ENCODE measurements at regions not wholly inside any gene's neighbourhood (a gene's known extent, or its start where the extent isn't known, plus 50 kb on each side); places are given as distances from the start of the nearest gene placed in this dataset.

- no peak overlapping the region for H3K4me3 Mint-ChIP-seq (ENCODE audit: unreplicated experiment)
- no peak overlapping the region for H3K27ac Mint-ChIP-seq (ENCODE audit: unreplicated experiment)
- no peaks in the 10 kb centered on the region for H3K36me3 Mint-ChIP-seq (ENCODE audit: unreplicated experiment)
- H3K27me3 Mint-ChIP-seq (ENCODE audit: unreplicated experiment): no peaks in the 10 kb centered on the region
- no peak for TF ChIP-seq CTCF (IDR thresholded peaks at IDR 0.05; ENCODE audit: partially characterized antibody, unreplicated experiment)
- DNase-seq: no peak
- H3K9me3 Mint-ChIP-seq (ENCODE audit: unreplicated experiment): no peaks in the 10 kb centered on the region
- peaks cover 11% of the 10 kb centered on the region for H3K4me1 Mint-ChIP-seq (ENCODE audit: low read depth, unreplicated experiment)
These were observed 52.3 kb upstream of the FAT4 start for GRCh38 chr4:125262502-125262901.

GRCh38 chr4:125262079-125262478 lies 52.7 kb upstream of the FAT4 start:
- Mint-ChIP-seq H3K27me3 (ENCODE audit: unreplicated experiment) (no peaks in the 10 kb centered on the region), H3K9me3 (ENCODE audit: unreplicated experiment) (no peaks in the 10 kb centered on the region), H3K4me1 (ENCODE audit: low read depth, unreplicated experiment) (peaks cover 7% of the 10 kb centered on the region), H3K4me3 (ENCODE audit: unreplicated experiment) (no peak overlapping the region), H3K36me3 (ENCODE audit: unreplicated experiment) (no peaks in the 10 kb centered on the region), H3K27ac (ENCODE audit: unreplicated experiment) (no peak overlapping the region)
- TF ChIP-seq CTCF (IDR thresholded peaks at IDR 0.05; ENCODE audit: partially characterized antibody, unreplicated experiment): no peak
- no peak for DNase-seq

- no peak for DNase-seq
- Mint-ChIP-seq H3K27ac (ENCODE audit: unreplicated experiment) (no peak overlapping the region), H3K36me3 (ENCODE audit: unreplicated experiment) (no peaks in the 10 kb centered on the region), H3K27me3 (ENCODE audit: unreplicated experiment) (no peaks in the 10 kb centered on the region), H3K4me1 (ENCODE audit: low read depth, unreplicated experiment) (peaks cover 15% of the 10 kb centered on the region), H3K4me3 (ENCODE audit: unreplicated experiment) (no peak overlapping the region), H3K9me3 (ENCODE audit: unreplicated experiment) (no peaks in the 10 kb centered on the region)
- TF ChIP-seq CTCF (IDR thresholded peaks at IDR 0.05; ENCODE audit: partially characterized antibody, unreplicated experiment): no peak
These were observed 60.6 kb upstream of the FAT4 start for GRCh38 chr4:125254106-125254505.

- DNase-seq: no peak
- Mint-ChIP-seq H3K4me3 (ENCODE audit: unreplicated experiment) (no peak overlapping the region), H3K4me1 (ENCODE audit: low read depth, unreplicated experiment) (peaks cover 11% of the 10 kb centered on the region), H3K27me3 (ENCODE audit: unreplicated experiment) (peaks cover 2% of the 10 kb centered on the region), H3K36me3 (ENCODE audit: unreplicated experiment) (no peaks in the 10 kb centered on the region), H3K9me3 (ENCODE audit: unreplicated experiment) (no peaks in the 10 kb centered on the region), H3K27ac (ENCODE audit: unreplicated experiment) (no peak overlapping the region)
- peak; percentile 24 for TF ChIP-seq CTCF (IDR thresholded peaks at IDR 0.05; ENCODE audit: partially characterized antibody, unreplicated experiment)
These were observed 69.8 kb upstream of the FAT4 start for GRCh38 chr4:125244848-125245450.

GRCh38 chr4:125243789-125244397 lies 70.9 kb upstream of the FAT4 start:
- Mint-ChIP-seq H3K4me3 (ENCODE audit: unreplicated experiment) (no peak overlapping the region), H3K4me1 (ENCODE audit: low read depth, unreplicated experiment) (peaks cover 11% of the 10 kb centered on the region), H3K9me3 (ENCODE audit: unreplicated experiment) (no peaks in the 10 kb centered on the region), H3K36me3 (ENCODE audit: unreplicated experiment) (no peaks in the 10 kb centered on the region), H3K27ac (ENCODE audit: unreplicated experiment) (no peak overlapping the region), H3K27me3 (ENCODE audit: unreplicated experiment) (peaks cover 2% of the 10 kb centered on the region)
- TF ChIP-seq CTCF (IDR thresholded peaks at IDR 0.05; ENCODE audit: partially characterized antibody, unreplicated experiment): no peak
- DNase-seq: no peak
